Neutrophil (primary cell): ENCODE measurements at regions not wholly inside any gene's neighbourhood (a gene's known extent, or its start where the extent isn't known, plus 50 kb on each side); places are given as distances from the start of the nearest gene placed in this dataset.
"Not testable (repeated sequence)": the region's sequence is repeated elsewhere in the genome, so short reads cannot be mapped to it uniquely, and the experiment has no call there.

Experiments used
- H3K27ac ChIP-seq: fragments of 200-600 bp; sonication (generic); 2 replicates; pipeline ENCODE4 v1.5.1; 2016; ENCODE audit warnings: mild to moderate bottlenecking, moderate library complexity
- H3K27me3 ChIP-seq: fragments of 200-600 bp; sonication (generic); 2 replicates; pipeline ENCODE4 v1.6.0; 2016; ENCODE audit warnings: mild to moderate bottlenecking
- H3K36me3 ChIP-seq: fragments of 200-600 bp; sonication (generic); 2 replicates; pipeline ENCODE4 v1.5.1; 2017
- H3K4me1 ChIP-seq, 2 experiments: fragments of 200-600 bp in 1 of 2; sonication (generic) in 1 of 2; 1 replicate in 1 of 2; 2 replicates in 1 of 2; pipeline versions ENCODE4 v1.5.1 to v1.6.1; 2013 to 2016; ENCODE audit warnings: low read depth in 1 of 2, low read length in 1 of 2, mild to moderate bottlenecking in 1 of 2, moderate library complexity in 1 of 2; ENCODE audit not compliant: control insufficient read depth in 1 of 2, insufficient read depth in 1 of 2
- H3K4me3 ChIP-seq, 2 experiments: fragments of 200-600 bp in 1 of 2; sonication (generic) in 1 of 2; 1 replicate in 1 of 2; 2 replicates in 1 of 2; pipeline ENCODE4 v1.5.1; 2013 to 2016; ENCODE audit warnings: low read depth in 1 of 2, low read length in 1 of 2, mild to moderate bottlenecking in 1 of 2, moderate library complexity in 1 of 2
- H3K9me3 ChIP-seq: fragments of 200-600 bp; sonication (generic); 2 replicates; pipeline ENCODE4 v1.5.1; 2016
- CTCF ChIP-seq: fragments of 200-600 bp; sonication (generic); IDR thresholded peaks from 2 replicates; pipeline ENCODE4 v1.5.1; 2016; ENCODE audit warnings: antibody characterized with exemption

- no peak for TF ChIP-seq CTCF
- H3K27ac ChIP-seq = no peak overlapping the region
- no peaks in the 10 kb centered on the region for H3K9me3 ChIP-seq
Observed at GRCh38 chr20:22826306-22827230, 208.5 kb upstream of the SSTR4 start.

GRCh38 chr20:22827916-22828315, 207.2 kb upstream of the SSTR4 start:
- TF ChIP-seq CTCF = no peak
- H3K4me1 ChIP-seq = no peaks in the 10 kb centered on the region

More at GRCh38 chr20:22826306-22827230, 208.5 kb upstream of the SSTR4 start:
- Histone ChIP-seq H3K4me3 (no peak overlapping the region), H3K4me1 (no peaks in the 10 kb centered on the region), H3K27me3 (no peaks in the 10 kb centered on the region), H3K36me3 (no peaks in the 10 kb centered on the region)

GRCh38 chr20:22829356-22829755, 205.8 kb upstream of the SSTR4 start:
- no peaks in the 10 kb centered on the region for H3K4me1 ChIP-seq
- H3K9me3 ChIP-seq = no peaks in the 10 kb centered on the region
- TF ChIP-seq CTCF = no peak
- H3K27me3 ChIP-seq = no peaks in the 10 kb centered on the region
- no peak overlapping the region for H3K27ac ChIP-seq
- no peaks in the 10 kb centered on the region for H3K36me3 ChIP-seq
- H3K4me3 ChIP-seq = no peak overlapping the region

More at GRCh38 chr20:22827916-22828315, 207.2 kb upstream of the SSTR4 start:
- Histone ChIP-seq H3K4me3 (no peak overlapping the region), H3K9me3 (no peaks in the 10 kb centered on the region), H3K27ac (no peak overlapping the region), H3K27me3 (no peaks in the 10 kb centered on the region), H3K36me3 (no peaks in the 10 kb centered on the region)

- no peaks in the 10 kb centered on the region for H3K4me1 ChIP-seq
- H3K4me3 ChIP-seq = no peak overlapping the region
- no peaks in the 10 kb centered on the region for H3K36me3 ChIP-seq
- H3K9me3 ChIP-seq = no peaks in the 10 kb centered on the region
- no peaks in the 10 kb centered on the region for H3K27me3 ChIP-seq
- TF ChIP-seq CTCF = no peak
- H3K27ac ChIP-seq = no peak overlapping the region
Observed at GRCh38 chr20:22830138-22830537, 205.0 kb upstream of the SSTR4 start.

GRCh38 chr20:22830715-22831114, 204.4 kb upstream of the SSTR4 start:
- H3K36me3 ChIP-seq, H3K27ac ChIP-seq, H3K4me1 ChIP-seq, H3K4me3 ChIP-seq, H3K27me3 ChIP-seq, H3K9me3 ChIP-seq: not testable (repeated sequence)

- Histone ChIP-seq H3K4me1 (no peaks in the 10 kb centered on the region), H3K27ac (no peak overlapping the region), H3K9me3 (no peaks in the 10 kb centered on the region), H3K27me3 (no peaks in the 10 kb centered on the region), H3K4me3 (no peak overlapping the region), H3K36me3 (no peaks in the 10 kb centered on the region)
- no peak for TF ChIP-seq CTCF
Observed at GRCh38 chr20:22833851-22834250, 201.3 kb upstream of the SSTR4 start.
